ENCODE measurements at regions not wholly inside any gene's neighbourhood (a gene's known extent, or its start where the extent isn't known, plus 50 kb on each side); places are given as distances from the start of the nearest gene placed in this dataset.

- DNase-seq = no peak
- intact Hi-C loops (cut with micrococcal nuclease) = no loop called here
- no peak for ATAC-seq
Measured at GRCh38 chr4:34138385-34138784, 2105.9 kb downstream of the ARAP2 start.

GRCh38 chr4:34139346-34139745 is 2105.0 kb downstream of the ARAP2 start:
- intact Hi-C loops (cut with micrococcal nuclease) = no loop called here
- DNase-seq (no peak), ATAC-seq (no peak)

GRCh38 chr4:34148322-34148908 is 2095.9 kb downstream of the ARAP2 start:
- intact Hi-C loops (cut with micrococcal nuclease) = no loop called here

GRCh38 chr4:34157547-34157946 is 2086.8 kb downstream of the ARAP2 start:
- DNase-seq (no peak), ATAC-seq (no peak)
- intact Hi-C loops (cut with micrococcal nuclease) = no loop called here

More at GRCh38 chr4:34148322-34148908, 2095.9 kb downstream of the ARAP2 start:
- DNase-seq (no peak), ATAC-seq (no peak)

GRCh38 chr4:34158878-34159277 is 2085.4 kb downstream of the ARAP2 start:
- intact Hi-C loops (cut with micrococcal nuclease) = no loop called here
- DNase-seq (no peak), ATAC-seq (no peak)

- no peak for ATAC-seq
- intact Hi-C loops (cut with micrococcal nuclease) = no loop called here
Measured at GRCh38 chr4:34170946-34171345, 2073.4 kb downstream of the ARAP2 start.

GRCh38 chr4:34176609-34177008 is 2067.7 kb downstream of the ARAP2 start:
- intact Hi-C loops (cut with micrococcal nuclease) = no loop called here
- no peak for ATAC-seq
- DNase-seq = no peak

More at GRCh38 chr4:34170946-34171345, 2073.4 kb downstream of the ARAP2 start:
- DNase-seq = no peak

- ATAC-seq (no peak), DNase-seq (no peak)
- intact Hi-C loops (cut with micrococcal nuclease) = no loop called here
Measured at GRCh38 chr4:34178476-34178875, 2065.8 kb downstream of the ARAP2 start.

GRCh38 chr4:34181311-34181841 is 2062.9 kb downstream of the ARAP2 start:
- intact Hi-C loops (cut with micrococcal nuclease) = no loop called here
- DNase-seq (no peak), ATAC-seq (no peak)

GRCh38 chr4:34181891-34182290 is 2062.4 kb downstream of the ARAP2 start:
- intact Hi-C loops (cut with micrococcal nuclease) = no loop called here
- DNase-seq (no peak), ATAC-seq (no peak)

- intact Hi-C loops (cut with micrococcal nuclease) = no loop called here
- ATAC-seq (no peak), DNase-seq (no peak)
Measured at GRCh38 chr4:34182306-34182705, 2062.0 kb downstream of the ARAP2 start.

GRCh38 chr4:34183926-34184325 is 2060.4 kb downstream of the ARAP2 start:
- DNase-seq = no peak
- intact Hi-C loops (cut with micrococcal nuclease) = no loop called here
- no peak for ATAC-seq

- DNase-seq (no peak), ATAC-seq (no peak)
- intact Hi-C loops (cut with micrococcal nuclease) = no loop called here
Measured at GRCh38 chr4:34187056-34187455, 2057.3 kb downstream of the ARAP2 start.

- intact Hi-C loops (cut with micrococcal nuclease) = no loop called here
- ATAC-seq = no peak
- no peak for DNase-seq
Measured at GRCh38 chr4:34191443-34191842, 2052.9 kb downstream of the ARAP2 start.

- DNase-seq = no peak
- no peak for ATAC-seq
- intact Hi-C loops (cut with micrococcal nuclease) = no loop called here
Measured at GRCh38 chr4:34193451-34194154, 2050.7 kb downstream of the ARAP2 start.

- no peak for ATAC-seq
- intact Hi-C loops (cut with micrococcal nuclease) = no loop called here
- DNase-seq = no peak
Measured at GRCh38 chr4:34194585-34194984, 2049.7 kb downstream of the ARAP2 start.

- no peak for ATAC-seq
- intact Hi-C loops (cut with micrococcal nuclease) = no loop called here
- DNase-seq = no peak
Measured at GRCh38 chr4:34196375-34196774, 2047.9 kb downstream of the ARAP2 start.

- intact Hi-C loops (cut with micrococcal nuclease) = no loop called here
- ATAC-seq (no peak), DNase-seq (no peak)
Measured at GRCh38 chr4:34198966-34199365, 2045.3 kb downstream of the ARAP2 start.

GRCh38 chr4:34200535-34200934 is 2043.8 kb downstream of the ARAP2 start:
- DNase-seq = no peak
- intact Hi-C loops (cut with micrococcal nuclease) = no loop called here

GRCh38 chr4:34202154-34202553 is 2042.2 kb downstream of the ARAP2 start:
- ATAC-seq (no peak), DNase-seq (no peak)
- intact Hi-C loops (cut with micrococcal nuclease) = no loop called here

More at GRCh38 chr4:34200535-34200934, 2043.8 kb downstream of the ARAP2 start:
- ATAC-seq = no peak

GRCh38 chr4:34220601-34221000 is 2023.7 kb downstream of the ARAP2 start:
- DNase-seq (no peak), ATAC-seq (no peak)
- intact Hi-C loops (cut with micrococcal nuclease) = no loop called here

Measured in left ventricle myocardium superior (tissue), 1 donor.